Glomerular endothelial cell (primary cell): ENCODE measurements at regions not wholly inside any gene's neighbourhood (a gene's known extent, or its start where the extent isn't known, plus 50 kb on each side); places are given as distances from the start of the nearest gene placed in this dataset.
A peak's percentile ranks its signal among the peaks of the same experiment; 100 is the strongest.

Experiments
- DNase-seq: peaks from one replicate; pipeline ENCODE4 v3.0.0-alpha.2; 2011; ENCODE audit warnings: low read depth, low spot score; ENCODE audit errors: extremely low read depth

DNA sequence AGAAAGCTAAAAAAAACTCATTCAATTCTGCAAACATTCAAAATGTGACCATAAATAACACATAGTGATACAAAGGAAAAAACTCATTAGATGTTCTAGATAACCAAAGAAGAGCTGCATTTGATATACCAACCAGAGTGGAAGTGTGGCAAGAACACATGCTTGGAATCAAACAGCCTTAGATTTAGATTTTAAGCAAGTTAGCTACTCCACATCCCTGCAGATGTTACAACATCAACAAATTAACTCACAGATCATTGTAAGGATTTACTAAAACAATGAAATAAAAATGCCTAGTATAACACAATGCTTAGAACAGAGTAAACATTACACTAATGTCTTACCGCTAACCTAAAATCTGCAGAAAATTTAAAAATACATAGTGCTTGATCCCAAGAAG, 114.0 kb upstream of the AKIP1 start:
- no peak for DNase-seq

DNA sequence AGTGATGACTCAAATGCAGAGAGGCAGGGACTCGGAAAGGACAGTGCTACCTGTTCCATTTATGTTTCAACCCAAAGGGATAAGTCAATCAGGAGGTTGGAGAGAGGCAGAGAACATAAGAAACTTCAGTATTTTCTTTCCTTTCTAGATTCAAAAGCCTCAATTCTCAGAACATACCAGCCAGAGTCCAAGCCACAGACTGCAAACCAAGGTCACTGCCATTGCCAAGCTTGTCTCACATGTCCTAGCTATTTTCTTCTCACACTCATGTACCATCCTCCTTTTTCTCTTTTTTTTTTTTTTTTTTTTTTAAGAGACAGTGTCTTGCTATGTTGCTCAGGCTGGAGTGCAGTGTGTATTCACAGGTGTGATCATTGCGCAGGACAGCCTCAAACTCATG, 111.7 kb upstream of the AKIP1 start:
- no peak for DNase-seq

DNA sequence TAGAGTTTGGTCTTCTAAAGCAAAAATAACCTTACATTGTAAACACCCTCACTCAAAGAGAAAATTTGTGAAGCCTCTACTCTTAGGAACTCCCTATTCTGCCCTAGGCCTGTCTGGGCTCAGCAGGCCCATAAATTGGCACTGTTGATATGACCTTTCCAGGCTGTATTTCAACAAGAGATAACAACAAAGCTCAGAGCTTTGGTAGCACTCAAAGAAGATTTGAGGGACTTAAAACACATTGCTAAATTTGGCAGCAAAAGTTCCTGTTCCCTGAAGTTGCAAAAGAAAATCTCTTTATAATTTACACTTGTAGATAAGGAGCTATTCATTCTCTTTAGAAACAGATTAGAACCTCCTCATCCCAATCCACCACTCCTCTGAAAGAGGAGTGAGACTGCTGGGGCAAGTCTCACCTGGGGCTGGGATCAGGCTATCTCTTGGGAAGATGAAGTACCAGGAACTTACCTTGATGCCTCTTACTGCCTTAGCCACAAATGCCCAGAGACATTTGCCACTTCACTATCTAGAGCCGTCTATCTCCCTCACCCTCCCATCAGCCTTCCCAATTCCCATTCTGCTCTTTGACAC, 110.4 kb upstream of the AKIP1 start:
- no peak for DNase-seq

DNA sequence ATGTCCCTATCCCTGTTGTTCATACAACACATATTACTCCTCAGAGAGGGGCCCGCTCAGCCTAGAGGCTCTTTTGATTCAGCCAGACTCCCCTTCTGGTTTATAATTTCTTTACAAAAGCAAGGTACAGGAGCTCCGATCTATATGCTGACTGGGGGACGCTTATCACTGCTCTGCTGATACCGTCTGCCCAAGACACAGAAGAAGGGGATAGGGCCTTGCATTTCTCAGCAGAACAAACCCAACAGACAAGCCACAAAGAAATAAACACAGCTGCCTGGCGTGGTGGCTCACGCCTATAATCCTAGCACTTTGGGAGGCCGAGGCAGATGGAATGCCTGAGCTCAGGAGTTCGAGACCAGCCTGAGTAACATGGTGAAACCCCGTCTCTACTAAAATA, 109.9 kb upstream of the AKIP1 start:
- DNase-seq, result no peak

DNA sequence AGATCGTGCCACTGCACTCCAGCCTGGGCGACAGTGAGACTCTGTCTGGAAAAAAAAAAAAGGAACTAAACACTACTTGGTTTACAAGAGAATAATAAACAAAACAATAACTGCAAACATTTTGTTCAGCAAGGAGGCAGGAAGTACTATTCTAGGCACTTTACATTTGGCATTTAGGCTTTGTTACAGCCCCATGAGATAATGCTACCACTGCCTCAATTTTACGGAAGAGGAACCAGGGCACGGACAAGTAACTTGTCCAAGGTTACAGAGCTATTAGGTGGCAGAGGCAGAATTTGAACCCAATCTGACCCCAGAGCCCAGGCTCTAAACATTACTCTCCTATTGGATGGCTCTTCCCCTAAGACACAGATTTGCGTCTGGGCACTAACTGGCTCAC, 108.7 kb upstream of the AKIP1 start:
- DNase-seq, result no peak

DNA sequence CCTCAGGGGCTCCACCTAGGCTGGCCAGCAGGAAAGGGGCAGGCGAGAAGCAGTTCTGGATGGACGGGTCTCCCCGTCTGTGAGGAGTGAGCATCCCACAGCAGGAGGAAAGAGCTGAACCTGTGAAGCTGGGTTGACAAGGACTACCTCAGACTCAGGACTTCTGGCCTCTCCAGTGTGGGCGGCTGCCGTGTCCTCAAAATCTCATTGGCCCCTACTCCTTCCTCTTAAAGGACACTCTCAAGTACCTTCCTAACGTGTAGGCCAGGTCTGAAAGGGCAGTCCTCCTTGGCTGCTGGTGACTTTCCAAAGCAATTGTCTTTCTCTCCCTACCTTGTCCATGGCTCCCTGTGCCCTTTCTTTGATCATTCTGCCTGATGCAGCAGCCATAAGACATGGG, 107.0 kb upstream of the AKIP1 start:
- no peak for DNase-seq

DNA sequence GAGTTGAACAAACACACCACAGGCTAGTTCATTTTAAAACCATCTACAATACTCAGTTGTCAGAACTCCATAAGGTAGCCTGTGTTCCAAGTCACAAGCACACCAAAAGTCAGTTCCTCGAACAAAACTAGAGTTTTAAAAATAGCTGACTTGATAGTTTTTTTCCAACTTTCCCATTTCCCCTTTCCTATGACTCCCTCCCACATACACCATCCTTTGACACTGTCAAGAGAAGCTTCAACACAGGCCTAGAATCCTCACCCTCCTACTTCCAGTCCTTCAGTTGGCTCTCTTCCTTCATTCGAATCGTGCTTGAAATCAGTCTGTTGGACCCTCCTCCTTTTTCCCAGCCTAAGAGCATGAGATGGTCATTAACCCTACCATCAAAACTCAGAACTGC, 105.7 kb upstream of the AKIP1 start:
- DNase-seq, result no peak

DNA sequence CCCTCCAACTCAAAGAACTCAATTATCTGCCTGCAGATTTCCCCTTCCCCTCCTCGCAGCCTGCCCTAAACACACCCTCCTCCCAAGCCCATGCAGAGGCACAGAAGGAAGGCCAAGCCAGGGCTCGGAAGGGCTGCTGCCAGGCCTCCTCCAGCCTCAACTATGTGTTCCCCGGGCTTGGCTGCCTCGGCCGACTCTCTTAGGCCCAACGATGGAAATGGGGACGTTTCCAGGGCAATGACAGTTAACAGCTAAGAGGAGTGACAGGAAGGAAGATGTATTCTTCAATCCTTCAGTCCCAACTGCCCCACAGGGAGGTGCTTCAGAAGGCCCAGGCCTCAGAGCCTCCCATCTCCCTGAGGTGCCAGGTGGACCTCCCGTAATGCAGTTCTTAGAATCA, 104.0 kb upstream of the AKIP1 start:
- no peak for DNase-seq

DNA sequence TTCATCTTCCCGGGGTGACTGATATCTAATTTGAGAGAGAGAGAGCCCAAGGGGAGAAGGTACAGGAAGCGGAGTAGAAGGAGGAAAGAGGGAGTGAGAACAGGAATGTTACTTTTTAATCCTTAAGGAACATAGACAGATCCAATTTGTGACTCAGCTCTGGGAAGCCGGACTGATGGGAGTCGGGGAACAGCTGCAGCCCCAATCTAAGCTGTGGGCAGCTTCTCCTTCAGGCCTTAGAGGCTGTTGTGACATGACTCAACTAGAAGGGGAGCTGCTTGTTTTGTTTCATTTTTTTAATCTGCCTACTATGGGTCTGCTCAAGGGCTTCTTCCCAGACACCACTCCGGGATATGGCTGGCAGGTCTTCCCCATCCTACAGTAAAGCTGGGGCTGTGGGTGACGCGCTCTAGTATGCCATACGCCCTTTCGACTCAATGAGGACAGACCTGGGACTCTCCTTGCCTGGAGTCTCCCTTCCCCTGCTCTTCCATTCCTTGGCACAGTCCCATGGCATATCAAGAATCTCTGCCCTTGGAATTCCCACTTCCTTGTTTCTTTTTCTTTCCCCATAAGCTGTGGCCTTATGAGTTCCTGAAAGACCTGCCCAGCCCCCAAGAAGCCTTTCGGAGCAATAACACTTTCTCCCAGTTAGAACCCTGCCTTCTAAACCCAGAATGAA, 103.3 kb upstream of the AKIP1 start:
- no peak for DNase-seq

DNA sequence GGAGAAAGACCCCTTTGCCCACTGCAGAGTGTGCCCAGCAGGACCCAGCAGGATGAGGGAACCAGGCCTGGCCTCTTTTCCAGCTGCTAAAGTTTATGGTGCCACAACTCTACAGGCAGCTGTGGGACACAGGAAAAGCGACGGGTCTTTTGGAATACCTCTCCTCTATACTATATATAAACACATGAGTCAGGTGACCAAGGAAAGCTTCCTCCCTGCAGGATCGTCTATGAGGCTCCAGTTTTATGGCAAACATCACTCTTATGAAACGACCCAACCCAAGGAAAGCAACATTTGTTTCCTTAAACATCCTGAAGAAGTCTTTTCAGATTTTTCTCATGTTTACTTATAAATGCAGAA, 102.8 kb upstream of the AKIP1 start:
- DNase-seq, result no peak

DNA sequence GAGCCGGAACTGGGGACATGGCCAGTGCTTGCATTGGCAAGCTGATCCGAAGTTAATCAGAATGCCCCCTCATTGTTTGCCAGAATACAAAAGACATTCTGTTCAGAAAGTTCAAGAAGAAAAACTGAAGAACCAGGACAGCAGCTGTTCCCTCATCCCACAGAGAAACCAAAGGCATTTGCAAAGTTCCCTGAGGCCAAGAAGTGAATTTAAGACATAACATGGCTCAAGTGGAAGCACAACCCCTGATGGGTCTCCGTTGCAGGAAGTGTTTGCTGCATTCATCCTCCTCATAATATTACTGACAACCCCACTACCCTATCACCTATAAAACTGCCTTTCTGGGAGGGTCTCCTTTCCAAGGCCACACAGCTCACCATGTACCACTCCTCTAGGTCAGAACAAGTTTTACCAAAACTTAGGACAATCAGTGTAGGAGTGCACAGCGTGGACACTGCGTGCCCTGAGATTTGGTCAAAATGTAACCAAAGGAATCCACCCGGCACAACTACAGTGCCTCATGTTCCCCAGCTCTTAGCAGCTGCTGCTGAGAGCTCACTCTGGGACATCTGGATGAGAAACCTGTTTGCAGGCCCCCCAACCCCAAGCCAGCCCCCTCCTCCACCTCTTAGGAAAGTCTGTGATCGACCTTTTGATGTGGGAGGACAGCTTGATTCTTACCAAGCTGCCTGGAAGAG, 101.6 kb upstream of the AKIP1 start:
- no peak for DNase-seq

DNA sequence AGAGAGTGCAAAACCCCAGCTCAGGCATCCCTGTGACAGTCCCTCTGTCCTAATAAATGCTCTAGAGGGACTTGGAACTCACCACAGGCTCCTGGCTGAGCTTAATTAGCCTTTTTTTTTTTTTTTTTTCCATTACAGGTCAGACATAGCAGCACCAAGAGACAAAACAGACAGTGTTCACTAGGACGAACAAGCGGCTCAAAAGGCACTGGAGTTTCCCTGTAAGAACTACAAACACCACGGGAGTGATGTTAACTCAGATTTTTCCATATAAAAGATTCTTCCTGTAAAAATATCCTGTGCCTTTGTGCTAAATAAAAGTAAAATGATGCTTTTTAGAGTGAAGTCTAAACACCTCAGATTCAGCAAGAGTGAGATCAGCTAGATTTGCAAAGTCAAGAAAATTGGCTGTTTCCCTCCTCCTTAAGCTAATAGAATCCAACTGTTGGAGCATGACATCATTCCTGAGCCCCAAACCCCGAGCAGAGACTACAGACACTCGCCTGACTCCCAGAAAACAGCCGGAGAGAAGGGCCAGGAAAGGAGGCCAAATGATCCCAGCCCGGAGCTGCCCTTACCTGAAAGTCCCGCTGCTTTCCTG, 101.0 kb upstream of the AKIP1 start:
- DNase-seq, result no peak

DNA sequence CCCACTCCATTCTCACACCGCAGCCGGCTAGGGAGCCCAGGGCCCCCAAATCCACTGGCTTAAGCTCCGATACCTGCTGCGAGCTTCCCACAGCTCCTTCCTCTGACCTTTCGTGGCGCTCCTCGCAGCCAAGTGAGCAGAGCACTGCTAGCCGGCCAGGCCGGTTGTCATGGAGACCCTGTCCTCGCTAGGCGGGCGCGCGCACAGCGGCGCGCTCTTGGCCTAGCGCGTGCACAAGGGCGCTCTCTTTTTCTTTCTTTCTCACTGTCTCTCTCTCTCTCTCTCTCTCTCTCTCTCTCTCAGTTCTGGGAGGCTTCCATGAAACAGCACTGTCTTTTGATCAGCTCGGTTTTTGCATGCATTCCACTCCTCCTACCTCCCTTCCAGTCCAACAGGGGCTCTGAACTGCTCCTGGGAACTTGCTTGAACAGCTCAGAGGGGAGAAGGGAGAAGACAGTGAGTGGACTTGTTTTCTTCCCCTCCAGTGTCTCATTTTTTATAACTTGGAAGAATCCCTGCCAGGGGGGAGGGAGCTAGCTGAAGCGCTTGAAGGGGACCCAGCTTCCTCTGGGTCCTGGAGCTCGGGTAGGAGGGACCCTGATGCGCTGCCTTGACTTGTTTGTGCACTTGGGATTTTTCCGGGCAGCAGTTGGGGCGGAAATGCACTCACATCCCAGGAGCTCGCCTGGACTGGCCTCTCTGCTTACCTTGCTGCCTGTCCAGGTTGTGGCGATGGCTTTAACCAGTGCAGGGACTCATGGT, 100.3 kb upstream of the AKIP1 start:
- DNase-seq, result no peak

DNA sequence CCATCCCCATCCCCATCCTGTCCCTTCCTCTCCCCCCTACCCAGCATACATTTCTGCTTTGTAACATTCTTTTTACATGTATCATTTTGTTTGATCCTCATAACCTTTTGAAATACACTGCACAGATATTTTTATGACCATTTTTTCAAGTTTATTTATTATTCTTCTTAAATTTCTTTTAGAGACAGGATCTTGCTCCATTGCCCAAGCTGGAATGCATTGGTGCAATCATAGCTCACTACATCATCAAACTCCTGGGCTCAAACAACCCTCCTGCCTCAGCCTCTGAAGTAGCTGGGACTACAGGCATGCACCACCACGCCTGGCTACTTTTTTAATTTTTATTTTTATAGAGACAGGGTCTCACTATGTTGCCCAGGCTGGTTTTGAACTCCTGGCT, 99.4 kb upstream of the AKIP1 start:
- DNase-seq, result no peak

DNA sequence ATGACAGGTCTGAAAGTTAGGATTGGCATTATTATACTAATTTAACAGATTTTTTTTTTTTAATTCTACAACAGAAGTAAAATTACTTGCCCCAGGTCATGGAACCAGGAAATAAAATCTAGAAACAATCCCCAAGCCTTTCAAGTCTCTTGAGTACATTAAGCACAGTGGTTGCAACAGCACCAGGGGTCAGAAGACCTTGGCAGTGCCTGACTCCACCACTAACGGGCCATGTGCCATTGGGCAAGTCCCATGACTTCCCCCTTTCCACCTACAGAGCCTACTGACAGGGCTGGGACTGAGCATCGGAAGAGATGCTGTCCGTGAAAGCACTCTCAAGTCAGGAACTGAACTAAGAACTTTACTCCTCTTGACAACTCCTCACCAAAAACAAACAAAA, 98.6 kb upstream of the AKIP1 start:
- DNase-seq, result no peak

DNA sequence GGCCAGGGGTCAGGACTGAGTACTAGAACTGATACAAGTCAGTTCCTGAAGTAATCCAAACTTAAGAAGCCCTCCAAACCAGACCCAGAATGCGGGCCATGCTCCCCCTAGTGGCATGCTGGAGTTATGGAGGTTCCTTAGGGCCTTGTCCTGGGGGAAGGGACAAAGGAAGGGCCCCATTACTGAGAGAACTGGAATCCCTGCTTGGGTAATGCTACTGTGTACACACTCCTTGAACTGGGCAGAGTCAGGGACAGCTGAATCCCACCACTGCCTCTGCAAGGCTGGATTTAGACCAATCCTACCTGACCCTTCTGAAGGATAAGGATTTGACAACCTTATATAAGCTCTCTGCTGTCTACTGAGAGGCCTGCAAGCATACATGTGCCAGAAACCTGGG, 97.3 kb upstream of the AKIP1 start:
- peak; percentile 62 for DNase-seq

DNA sequence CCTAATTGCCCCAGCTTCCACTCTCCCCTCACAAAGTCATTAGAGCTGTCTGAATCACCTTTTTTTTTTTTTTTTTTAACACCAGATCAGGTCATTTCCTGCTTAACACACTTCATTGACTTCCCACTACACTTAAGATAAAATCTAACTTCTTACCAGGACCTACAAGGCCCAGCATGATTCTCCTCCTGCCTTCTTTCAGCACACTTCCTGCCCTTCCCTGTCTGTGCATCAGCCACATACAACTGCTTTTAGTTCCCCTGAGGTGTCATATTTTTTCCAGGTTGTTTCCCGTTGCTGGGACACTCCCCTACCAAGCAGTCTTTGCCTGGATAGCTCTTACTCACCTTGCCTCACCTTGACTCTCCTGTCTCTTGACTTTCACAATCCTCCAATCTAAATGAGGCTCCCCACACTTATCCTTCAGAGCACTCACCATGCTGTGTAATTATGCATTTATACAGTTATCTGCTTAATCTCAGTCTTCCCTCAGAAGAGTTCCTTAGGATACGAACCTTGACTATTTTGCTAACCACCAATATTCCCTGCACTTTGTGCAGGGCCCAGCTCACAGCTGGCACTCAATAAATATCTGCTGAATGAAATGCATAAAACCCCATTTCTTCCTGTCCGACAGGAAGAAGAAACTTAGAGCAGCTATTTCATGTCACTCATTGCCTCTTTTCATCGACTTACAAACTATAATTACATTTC, 96.6 kb upstream of the AKIP1 start:
- DNase-seq, result no peak

DNA sequence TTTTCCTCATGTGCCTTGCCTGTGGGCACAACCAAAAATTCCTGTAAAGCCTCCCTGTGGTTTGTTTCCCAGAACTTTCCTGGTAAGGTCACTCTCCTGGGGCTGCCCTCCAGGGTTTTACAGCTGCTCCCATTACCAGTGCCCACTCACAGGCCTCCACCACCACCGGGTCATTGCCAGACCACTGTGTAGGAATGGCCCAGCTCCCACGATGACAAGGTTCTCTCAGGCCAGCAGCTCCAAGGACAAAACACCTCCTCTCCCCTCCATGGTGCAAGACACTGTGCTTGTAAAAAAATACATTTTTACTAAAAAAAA, 96.1 kb upstream of the AKIP1 start:
- no peak for DNase-seq

DNA sequence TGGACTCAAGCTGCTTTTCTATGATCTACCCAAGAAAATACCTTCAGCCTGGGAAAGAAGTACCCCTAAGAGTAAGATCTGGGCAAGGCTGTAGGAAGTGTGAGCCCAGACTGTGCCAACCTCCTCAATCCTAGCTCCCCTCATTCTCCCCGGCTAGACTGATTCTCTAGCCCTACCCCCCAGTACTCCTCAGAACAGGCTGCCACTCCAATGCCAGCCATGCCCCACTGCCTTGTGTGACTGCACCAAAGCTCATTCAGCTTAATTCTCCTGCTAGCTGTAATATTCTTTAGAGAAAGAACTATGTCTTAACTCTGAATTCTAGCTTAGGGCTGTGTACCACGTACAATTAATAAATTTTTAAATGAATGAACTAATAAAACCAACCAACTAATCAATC, 92.6 kb upstream of the AKIP1 start:
- no peak for DNase-seq

DNA sequence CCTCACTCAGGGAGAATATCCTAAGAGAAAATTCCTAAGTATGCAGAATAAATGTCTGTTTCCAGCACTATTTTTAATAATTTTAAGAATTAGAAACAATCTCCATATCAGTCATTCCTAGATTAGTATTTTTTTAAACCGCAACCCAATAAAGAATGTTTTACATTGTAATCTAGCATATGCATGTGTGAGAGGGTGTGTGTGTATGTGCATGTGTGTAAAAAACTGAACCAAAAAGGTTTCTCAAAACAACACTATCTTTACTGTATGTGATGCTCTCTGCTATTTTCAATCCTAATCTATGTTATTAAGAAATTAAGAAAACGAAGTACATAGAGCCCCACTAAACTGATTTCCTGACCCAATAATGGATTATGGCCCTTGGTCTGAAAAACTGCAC, 90.6 kb upstream of the AKIP1 start:
- DNase-seq, result no peak

DNA sequence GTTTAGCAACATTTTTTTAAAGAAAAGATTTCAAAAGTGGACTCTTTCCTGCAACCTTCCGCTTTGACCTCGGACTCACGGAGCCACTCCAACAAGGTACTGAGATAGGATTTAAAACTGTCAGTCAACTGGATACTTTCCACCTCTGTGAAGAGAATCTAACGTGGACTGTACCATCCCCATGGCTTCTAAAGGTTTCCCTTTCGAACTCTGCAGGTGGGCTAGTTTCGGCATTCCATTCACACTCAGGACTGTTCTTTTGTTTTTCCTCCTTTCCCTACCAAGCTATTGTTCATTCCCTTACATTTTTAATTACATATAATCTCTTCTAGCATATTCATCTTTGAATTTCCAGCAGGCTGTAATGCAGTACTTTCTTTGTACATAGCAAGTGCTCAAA, 88.5 kb upstream of the AKIP1 start:
- DNase-seq, result no peak
